Inferior parietal cortex (tissue), 1 donor: ENCODE measurements at regions not wholly inside any gene's neighbourhood (a gene's known extent, or its start where the extent isn't known, plus 50 kb on each side); places are given as distances from the start of the nearest gene placed in this dataset.
"Not testable (repeated sequence)": the region's sequence is repeated elsewhere in the genome, so short reads cannot be mapped to it uniquely, and the experiment has no call there.

Source experiments
- DNase-seq: peaks from one replicate; pipeline ENCODE4 v3.0.0-alpha.2; 2016; ENCODE audit errors: extremely low spot score

GRCh38 chr7:131961054-131961680 lies 404.7 kb upstream of the PODXL start:
- DNase-seq = no peak

DNA sequence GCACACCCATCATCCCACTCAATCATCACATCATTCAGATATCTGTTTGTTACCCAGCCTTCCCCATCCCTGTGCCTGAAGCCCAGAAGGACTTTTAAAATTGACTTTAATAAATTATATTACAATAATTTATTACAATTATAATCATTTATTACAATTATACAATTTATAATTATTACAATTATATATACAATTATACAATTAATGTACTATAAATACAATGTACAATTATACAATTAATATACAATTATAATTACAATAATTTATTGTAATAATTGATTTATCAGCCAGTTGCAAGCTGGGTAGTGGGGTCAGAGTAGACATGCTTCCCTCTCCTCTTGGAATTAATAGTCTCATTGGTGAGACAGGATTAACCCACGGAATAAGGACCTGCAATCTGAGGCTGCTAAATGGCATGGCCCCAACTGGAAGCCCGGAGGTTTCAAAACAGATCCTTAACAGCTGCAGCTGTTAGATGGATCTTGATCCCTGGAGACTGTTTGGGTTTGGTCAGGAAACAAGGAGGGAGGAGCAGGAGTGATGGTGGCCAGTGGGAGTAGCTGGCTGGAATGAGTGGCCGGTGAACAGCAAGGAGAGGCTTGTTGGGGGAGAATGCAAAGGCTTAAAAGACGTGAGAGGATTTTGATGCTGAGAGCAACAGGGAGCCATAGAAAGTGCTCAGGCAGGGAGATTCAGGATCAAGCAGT lies 402.8 kb upstream of the PODXL start:
- DNase-seq = no peak

DNA sequence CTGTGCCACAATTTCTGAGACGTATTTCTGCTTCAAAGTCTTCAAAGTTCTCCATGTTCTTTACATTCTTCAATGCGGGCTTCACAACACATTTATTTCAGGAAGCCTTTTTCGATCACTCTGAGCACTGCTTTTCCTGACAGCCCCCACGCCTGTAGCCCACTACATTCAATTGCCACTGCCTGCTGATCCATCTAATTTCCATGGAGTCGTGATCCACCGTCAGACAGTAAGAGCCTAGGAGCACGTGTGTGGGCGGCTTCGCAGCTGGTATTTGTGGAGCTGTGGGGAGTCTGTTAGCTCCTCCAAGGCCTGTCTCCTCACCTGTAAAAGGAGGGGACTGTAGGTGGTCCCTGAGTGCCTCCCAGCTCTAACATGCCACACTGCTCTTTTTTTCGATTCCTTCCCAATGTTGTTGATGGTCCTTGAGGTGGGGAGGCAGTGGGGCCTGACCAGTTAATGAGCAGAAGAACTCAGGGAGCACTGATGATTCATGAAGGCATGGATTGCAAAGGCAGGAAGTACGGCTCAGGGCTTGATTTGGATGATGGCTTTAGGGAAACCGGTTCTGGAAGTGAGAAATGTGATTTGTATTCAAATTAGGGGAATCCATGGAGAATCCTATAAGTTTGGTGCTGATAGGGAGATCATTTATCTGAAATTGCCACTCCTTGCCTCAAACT lies 401.1 kb upstream of the PODXL start:
- DNase-seq = no peak

DNA sequence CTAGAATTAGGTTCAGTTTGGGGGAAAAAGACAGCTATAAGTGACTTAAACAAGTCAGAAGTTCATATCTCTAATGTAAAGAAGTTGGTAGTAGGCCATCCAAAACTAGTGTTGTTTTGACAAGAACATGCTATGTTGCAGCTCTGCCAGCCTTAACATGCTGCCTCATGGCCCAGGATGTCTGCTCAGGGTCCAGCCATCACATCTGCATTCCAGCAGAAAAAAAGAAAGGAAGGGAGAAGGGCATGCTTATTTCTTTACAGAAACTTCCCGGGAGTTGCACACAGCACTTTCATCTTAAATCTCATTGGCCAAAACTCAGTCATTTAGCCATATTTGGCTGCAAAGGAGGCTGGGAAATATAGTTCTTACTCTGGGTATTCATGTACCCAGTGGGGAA lies 400.4 kb upstream of the PODXL start:
- no peak for DNase-seq

DNA sequence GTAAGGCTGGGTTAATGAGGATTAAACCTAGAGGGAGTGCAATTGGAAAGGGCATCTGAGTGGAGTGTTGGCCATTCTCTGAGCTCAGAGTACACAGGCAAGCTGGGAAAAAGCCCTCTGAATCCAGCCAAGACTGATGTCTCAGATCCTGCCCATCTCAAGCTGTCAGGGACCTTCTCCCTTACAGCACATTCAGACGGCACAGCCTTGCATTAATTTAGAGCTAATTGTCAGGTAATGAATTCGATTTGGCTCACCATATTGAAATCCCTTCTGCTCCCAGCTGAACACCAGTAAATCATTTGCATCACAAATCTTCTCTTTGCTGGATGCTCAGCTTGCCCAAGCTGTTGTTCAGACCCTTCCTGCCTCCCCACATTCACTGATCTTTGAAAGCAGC lies 399.3 kb upstream of the PODXL start:
- DNase-seq = no peak

DNA sequence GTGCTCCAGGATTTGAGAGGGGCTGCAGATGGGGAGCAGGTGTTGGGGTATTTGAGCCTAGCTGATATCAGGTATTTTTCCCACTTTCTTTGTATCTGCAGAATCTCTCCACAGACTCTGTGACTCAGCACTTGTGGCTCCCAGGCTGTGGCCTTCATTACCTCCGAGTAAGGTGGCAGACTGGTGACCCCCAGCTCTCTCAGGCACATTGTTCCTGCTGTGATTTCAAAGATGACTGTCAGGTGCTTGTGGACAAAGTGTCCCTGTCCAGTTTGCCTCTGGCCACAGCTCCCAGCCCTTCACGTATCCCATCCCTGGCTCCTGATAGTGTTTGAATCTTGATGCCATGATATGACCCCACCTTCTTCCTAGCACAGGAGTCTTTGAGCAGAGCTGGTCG lies 396.8 kb upstream of the PODXL start:
- no peak for DNase-seq

DNA sequence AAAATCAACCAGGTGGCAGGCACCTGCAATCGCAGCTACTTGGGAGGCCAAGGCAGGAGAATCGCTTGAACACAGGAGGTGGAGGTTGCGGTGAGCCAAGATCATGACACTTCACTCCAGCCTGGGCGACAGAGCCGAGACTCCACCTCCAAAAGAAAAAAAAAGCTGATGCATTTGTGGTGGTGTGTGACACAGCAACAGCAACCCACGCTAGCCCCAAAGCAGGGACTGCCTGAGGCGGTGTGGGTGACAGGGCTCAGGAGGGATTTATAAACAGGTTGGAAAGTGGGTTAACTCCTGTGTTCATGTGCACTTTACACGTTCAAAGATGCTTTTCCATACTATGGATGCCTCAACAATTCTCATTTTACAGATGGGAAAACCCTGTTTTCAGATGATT lies 395.9 kb upstream of the PODXL start:
- no peak for DNase-seq

GRCh38 chr7:131950758-131951157 lies 394.3 kb upstream of the PODXL start:
- peak; percentile 43 for DNase-seq

DNA sequence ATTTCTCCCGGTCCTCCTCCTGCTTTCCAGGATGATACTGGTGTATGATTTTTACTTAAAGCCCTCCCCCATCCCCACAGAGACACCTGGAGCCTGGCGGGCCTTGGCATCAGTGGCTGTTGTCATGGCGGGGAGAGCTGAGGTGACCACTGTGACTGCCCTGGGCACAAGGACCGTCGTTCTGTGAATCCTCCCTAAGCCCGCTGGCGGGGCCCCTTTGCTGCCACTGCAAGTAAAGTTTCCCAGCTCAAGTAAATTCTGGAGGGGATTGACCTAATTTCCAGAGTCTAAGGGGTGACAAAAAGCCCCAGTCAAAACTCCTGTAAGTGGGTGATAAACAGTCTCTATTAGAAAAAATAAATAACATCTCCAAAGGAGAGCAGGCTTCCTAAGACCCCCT lies 393.2 kb upstream of the PODXL start:
- no peak for DNase-seq

DNA sequence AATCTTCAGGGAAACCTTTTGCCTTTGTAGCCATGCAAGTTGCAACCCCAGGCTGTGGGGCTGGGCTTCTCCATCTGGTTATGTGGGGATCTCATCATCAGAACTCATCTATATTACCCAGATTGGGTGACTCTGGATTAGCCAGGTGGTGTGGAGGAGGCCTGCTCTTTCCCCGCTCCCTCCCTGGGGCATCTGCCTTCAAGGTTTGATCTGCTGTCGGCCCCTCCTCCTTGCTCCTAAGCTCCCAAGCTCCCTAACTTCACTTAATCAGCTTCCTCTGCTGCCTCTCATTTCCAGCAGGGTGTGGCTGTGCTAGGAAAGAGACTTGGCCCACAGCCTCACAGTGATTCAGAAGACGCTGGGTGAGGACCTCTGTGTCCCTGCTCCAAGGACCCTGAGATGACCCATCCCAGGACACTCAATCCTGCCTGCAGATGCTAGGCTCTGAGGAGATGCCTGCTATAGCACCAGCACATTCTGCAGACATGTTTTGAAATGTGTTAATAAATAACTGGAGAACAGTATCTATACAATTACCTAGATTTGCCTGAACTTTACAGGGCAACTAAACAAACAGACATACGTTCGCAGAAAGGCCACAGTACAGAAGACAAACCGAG lies 392.1 kb upstream of the PODXL start:
- DNase-seq = no peak

DNA sequence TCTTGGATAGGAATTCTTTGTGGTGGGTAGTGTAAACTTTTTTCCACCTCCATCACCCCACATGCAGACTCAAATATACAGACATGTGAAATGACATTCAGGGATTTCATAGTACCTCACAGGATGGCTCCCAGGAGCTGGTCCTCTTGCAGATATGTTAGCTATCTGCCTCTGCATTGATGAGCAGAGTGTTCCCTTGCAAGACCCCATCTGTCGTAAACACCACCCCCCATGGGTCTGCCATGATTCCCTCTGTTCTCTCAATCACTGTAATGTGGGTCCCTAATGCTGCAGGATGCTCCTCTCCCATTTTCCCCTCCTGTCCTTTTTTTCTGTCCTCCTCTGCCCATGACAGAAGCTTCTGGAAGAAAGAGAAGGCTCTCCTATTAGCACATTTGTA lies 391.2 kb upstream of the PODXL start:
- DNase-seq = no peak

GRCh38 chr7:131945957-131946544 lies 389.6 kb upstream of the PODXL start:
- DNase-seq = no peak

DNA sequence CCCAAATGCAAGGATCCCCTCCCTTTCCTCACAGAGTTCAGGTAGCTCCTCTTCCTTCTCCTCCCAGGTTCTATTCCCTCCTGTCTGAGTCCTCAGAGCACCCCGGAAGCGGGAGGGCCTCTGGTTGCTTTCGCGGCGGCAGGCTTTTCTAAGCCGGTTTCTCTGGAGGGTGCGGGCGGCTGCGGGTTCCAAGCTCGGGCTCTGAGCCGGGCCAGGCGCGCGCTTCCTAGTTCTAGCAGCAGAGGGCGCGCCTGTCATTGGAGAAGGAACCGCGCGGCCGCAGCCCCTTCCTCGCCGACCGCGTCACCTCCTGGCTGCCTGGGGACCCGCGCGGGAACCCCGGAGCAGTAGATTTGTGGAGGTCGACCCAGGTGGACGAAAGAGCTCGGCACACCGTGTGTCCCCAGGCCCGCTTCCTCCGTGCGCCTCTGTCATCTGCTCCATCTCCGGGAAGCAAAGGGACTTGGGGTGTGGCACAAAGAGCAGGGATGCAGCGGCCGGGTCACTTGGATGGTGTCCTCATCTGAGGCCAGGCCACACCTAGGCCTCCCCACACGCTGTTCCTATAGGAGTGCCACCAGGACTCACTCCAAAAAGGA lies 389.0 kb upstream of the PODXL start:
- peak; percentile 71 for DNase-seq

DNA sequence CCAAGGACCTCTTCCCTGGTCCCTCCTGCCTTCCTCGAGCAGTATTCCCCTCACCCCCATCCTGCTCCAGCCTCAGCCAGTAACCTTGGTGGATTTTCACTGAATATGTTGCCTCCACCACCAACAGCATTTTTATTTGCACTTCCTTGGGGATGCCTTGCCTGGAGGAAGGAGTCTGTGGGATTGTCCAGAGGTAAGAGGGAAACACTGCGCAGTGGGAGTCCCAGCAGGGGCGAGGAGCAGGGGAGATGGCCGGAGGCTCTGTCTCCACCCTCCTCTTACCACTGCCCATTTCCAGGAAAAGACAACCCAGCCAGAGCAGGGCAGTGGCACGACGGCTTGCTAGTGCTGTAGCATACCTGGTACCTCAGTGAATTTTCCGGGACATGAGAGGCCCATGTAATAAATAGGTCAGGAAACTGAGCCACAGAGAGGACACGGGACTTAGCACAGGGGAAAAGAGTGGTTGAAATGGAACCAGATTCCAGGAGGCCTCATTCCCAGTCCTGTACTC lies 388.2 kb upstream of the PODXL start:
- no peak for DNase-seq

- no peak for DNase-seq
These were observed 387.2 kb upstream of the PODXL start for GRCh38 chr7:131943646-131944045.

DNA sequence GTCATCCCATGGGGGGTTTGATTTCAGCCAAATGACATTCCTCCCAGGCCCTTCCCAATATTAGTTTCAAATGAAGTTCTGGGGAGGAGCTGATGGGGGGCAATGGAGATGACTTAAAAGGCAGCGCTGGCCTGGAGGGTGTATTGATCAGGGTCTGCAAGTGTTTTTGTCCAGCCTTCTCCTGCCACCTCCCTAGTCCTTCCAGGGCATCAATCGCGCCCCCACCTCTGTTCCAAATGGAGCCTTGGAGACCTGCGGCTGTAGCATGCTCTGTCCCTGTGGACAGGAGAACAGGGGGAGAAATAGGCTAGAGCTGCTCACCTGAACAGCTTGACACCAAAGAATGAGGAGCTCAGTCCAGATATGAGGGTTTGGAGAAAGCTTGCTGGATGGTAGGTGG lies 386.8 kb upstream of the PODXL start:
- DNase-seq = no peak

- no peak for DNase-seq
These were observed 386.1 kb upstream of the PODXL start for GRCh38 chr7:131942287-131943150.

DNA sequence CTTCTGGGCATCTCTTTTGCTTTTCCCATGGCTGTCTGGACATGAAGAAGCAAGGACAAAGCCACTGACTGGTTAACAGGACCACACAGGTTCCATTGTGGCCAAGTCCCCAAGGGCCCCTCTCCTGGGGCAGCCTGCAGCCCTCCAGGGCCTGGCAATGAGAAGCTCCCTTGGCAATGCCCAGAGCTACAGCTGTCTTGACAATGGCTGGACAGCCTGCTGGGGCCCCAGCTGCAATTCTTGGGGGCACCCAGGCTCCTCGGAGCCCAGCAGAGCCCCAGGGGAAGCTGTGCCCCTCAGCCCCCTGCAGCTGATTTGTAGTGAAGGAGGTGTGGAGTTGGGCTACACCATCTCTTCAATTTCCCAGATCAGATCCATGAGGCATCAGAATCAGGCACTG lies 384.9 kb upstream of the PODXL start:
- DNase-seq = no peak

DNA sequence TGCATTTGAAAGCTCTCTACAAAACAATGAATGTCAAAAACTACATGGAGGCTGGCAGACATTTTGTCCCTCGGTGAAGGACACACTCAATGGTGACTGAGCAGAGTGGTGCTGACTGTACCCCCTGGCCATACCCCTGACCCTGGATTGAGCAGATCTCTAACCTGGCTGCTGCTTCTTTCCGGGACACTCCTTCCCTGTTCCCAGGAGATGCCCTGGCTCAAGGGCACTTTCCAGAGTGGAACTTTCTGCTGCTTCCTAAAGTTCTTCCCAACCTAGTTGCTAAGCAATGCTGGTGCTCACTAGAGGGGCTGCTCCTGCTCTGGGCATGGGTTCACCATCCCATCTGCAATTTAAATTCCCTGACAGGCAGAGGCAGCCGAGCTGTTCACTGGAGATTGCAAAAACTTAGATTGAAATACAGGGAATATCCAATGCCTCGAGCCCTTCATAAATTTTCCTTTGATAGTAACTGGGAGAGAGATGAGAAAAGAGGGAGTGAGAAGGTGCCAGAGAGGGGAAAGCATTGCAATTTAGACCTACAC lies 384.3 kb upstream of the PODXL start:
- no peak for DNase-seq

GRCh38 chr7:131938788-131939187 lies 382.4 kb upstream of the PODXL start:
- not testable (repeated sequence) for DNase-seq
